H9 (cell line): ENCODE measurements at regions not wholly inside any gene's neighbourhood (a gene's known extent, or its start where the extent isn't known, plus 50 kb on each side); places are given as distances from the start of the nearest gene placed in this dataset.

Experiments
- DNase-seq: peaks from one replicate; pipeline ENCODE4 v3.0.0-alpha.2; 2017
- H2AFZ ChIP-seq: one replicate; pipeline ENCODE4 v1.6.1; 2013; ENCODE audit warnings: mild to moderate bottlenecking, low read length, control low read depth, moderate library complexity
- H2AK5ac ChIP-seq: 2 replicates; pipeline ENCODE4 v1.6.1; 2013; ENCODE audit warnings: low read length, control low read depth, mixed read lengths; ENCODE audit not compliant: insufficient read length
- H2BK120ac ChIP-seq: one replicate; pipeline ENCODE4 v1.6.1; 2013; ENCODE audit warnings: low read depth, mild to moderate bottlenecking, low read length, control low read depth, inconsistent platforms; ENCODE audit not compliant: poor library complexity, severe bottlenecking
- H2BK12ac ChIP-seq: 2 replicates; pipeline ENCODE4 v1.6.1; 2013; ENCODE audit warnings: low read length, control low read depth, mixed read lengths, low read depth; ENCODE audit not compliant: insufficient read length
- H2BK15ac ChIP-seq: 2 replicates; pipeline ENCODE4 v1.6.1; 2013; ENCODE audit warnings: low read depth, low read length, control low read depth
- H2BK20ac ChIP-seq: one replicate; pipeline ENCODE4 v1.6.1; 2013; ENCODE audit warnings: low read depth, mild to moderate bottlenecking, low read length, control low read depth, inconsistent platforms; ENCODE audit not compliant: poor library complexity, severe bottlenecking
- H2BK5ac ChIP-seq: 2 replicates; pipeline ENCODE4 v1.6.1; 2013; ENCODE audit warnings: low read length, control low read depth, mixed read lengths; ENCODE audit not compliant: insufficient read length
- H3K14ac ChIP-seq: 2 replicates; pipeline ENCODE4 v1.6.1; 2013; ENCODE audit warnings: low read length, control low read depth; ENCODE audit not compliant: insufficient read depth
- H3K18ac ChIP-seq: 2 replicates; pipeline ENCODE4 v1.6.1; 2013; ENCODE audit warnings: low read depth, mild to moderate bottlenecking, mixed read lengths, low read length, control low read depth; ENCODE audit not compliant: insufficient read length
- H3K23ac ChIP-seq: 2 replicates; pipeline ENCODE4 v1.6.1; 2013; ENCODE audit warnings: low read length, control low read depth, mixed read lengths, low read depth; ENCODE audit not compliant: insufficient read length
- H3K23me2 ChIP-seq: 2 replicates; pipeline ENCODE4 v1.6.1; 2013; ENCODE audit warnings: low read depth, mild to moderate bottlenecking, mixed read lengths, low read length, control low read depth; ENCODE audit not compliant: insufficient read length, poor library complexity, severe bottlenecking
- H3K27ac ChIP-seq: 2 replicates; pipeline ENCODE4 v1.5.1; 2013; ENCODE audit warnings: low read length, control low read depth, mixed read lengths, low read depth; ENCODE audit not compliant: insufficient read length
- H3K27me3 ChIP-seq: 2 replicates; pipeline ENCODE4 v1.6.1; 2013; ENCODE audit warnings: low read length, control low read depth, inconsistent platforms; ENCODE audit not compliant: insufficient read depth
- H3K4ac ChIP-seq: 2 replicates; pipeline ENCODE4 v1.6.1; 2013; ENCODE audit warnings: low read depth, mild to moderate bottlenecking, control low read depth, inconsistent platforms, low read length, moderate library complexity
- H3K4me1 ChIP-seq: 2 replicates; pipeline ENCODE4 v1.6.1; 2013; ENCODE audit warnings: low read length, control low read depth, inconsistent platforms; ENCODE audit not compliant: insufficient read depth
- H3K4me2 ChIP-seq: 2 replicates; pipeline ENCODE4 v1.6.1; 2013; ENCODE audit warnings: low read length, control low read depth, mixed read lengths; ENCODE audit not compliant: insufficient read length, insufficient read depth
- H3K56ac ChIP-seq: 2 replicates; pipeline ENCODE4 v1.6.1; 2013; ENCODE audit warnings: low read depth, mild to moderate bottlenecking, mixed read lengths, low read length, control low read depth; ENCODE audit not compliant: insufficient read length
- H3K79me1 ChIP-seq: 2 replicates; pipeline ENCODE4 v1.6.1; 2013; ENCODE audit warnings: low read depth, mild to moderate bottlenecking, moderate library complexity, low read length, control low read depth, inconsistent platforms; ENCODE audit not compliant: insufficient read depth, poor library complexity, severe bottlenecking
- H3K79me2 ChIP-seq: 2 replicates; pipeline ENCODE4 v1.6.1; 2013; ENCODE audit warnings: low read length, control low read depth, inconsistent platforms; ENCODE audit not compliant: insufficient read depth
- H3K9ac ChIP-seq: 2 replicates; pipeline ENCODE4 v1.6.1; 2013; ENCODE audit warnings: low read length, control low read depth, mixed read lengths; ENCODE audit not compliant: insufficient read length; ENCODE audit errors: extremely low read depth
- H3K9me3 ChIP-seq: one replicate; pipeline ENCODE4 v1.6.1; 2013; ENCODE audit warnings: low read depth, low read length, inconsistent platforms; ENCODE audit not compliant: control insufficient read depth
- H3T11ph ChIP-seq: one replicate; pipeline ENCODE4 v1.6.1; 2013; ENCODE audit warnings: mild to moderate bottlenecking, low read length, control low read depth, inconsistent platforms
- H4K20me1 ChIP-seq: one replicate; pipeline ENCODE4 v1.6.1; 2013; ENCODE audit not compliant: control insufficient read depth, insufficient read length, insufficient read depth
- H4K5ac ChIP-seq: 2 replicates; pipeline ENCODE4 v1.6.1; 2013; ENCODE audit warnings: low read depth, mild to moderate bottlenecking, mixed read lengths, low read length, control low read depth; ENCODE audit not compliant: insufficient read length
- H4K8ac ChIP-seq: replicated peaks from 2 replicates; pipeline ENCODE4 v1.6.1; 2013; ENCODE audit warnings: low read length, control low read depth, mixed read lengths, low read depth; ENCODE audit not compliant: insufficient read length
- H4K91ac ChIP-seq: 2 replicates; pipeline ENCODE4 v1.6.1; 2013; ENCODE audit warnings: low read depth, mild to moderate bottlenecking, moderate library complexity, mixed read lengths, low read length, control low read depth; ENCODE audit not compliant: insufficient read length
- H3K27ac Mint-ChIP-seq, 3 experiments: 2 replicates in 2 of 3; 3 replicates in 1 of 3; pipeline ENCODE4 v1.8.0; 2020 to 2021; ENCODE audit warnings: mixed read lengths in 3 of 3, mild to moderate bottlenecking in 1 of 3, moderate library complexity in 1 of 3
- H3K27me3 Mint-ChIP-seq: 2 replicates; pipeline ENCODE4 v1.8.0; 2021; ENCODE audit warnings: low read depth, mild to moderate bottlenecking, moderate library complexity, mixed read lengths
- H3K36me3 Mint-ChIP-seq, 3 experiments: 2 replicates in 2 of 3; 3 replicates in 1 of 3; pipeline ENCODE4 v1.8.0; 2020 to 2021; ENCODE audit warnings: low read depth in 3 of 3, mixed read lengths in 3 of 3; ENCODE audit not compliant: insufficient read depth in 1 of 3
- H3K4me1 Mint-ChIP-seq, 2 experiments: 2 replicates each; pipeline ENCODE4 v1.8.0; 2020; ENCODE audit warnings: mixed read lengths in 2 of 2
- H3K4me3 Mint-ChIP-seq, 2 experiments: 2 replicates in 1 of 2; 3 replicates in 1 of 2; pipeline ENCODE4 v1.8.0; 2020 to 2021; ENCODE audit warnings: mild to moderate bottlenecking in 2 of 2, mixed read lengths in 2 of 2, moderate library complexity in 1 of 2
- H3K9me3 Mint-ChIP-seq, 2 experiments: 2 replicates in 1 of 2; 3 replicates in 1 of 2; pipeline ENCODE4 v1.8.0; 2020; ENCODE audit warnings: mild to moderate bottlenecking in 2 of 2, mixed read lengths in 2 of 2, moderate library complexity in 1 of 2
- CTCF ChIP-seq: fragments of 200-600 bp; sonication (generic); conservative IDR thresholded peaks from 3 replicates; pipeline ENCODE4 v1.8.0; 2021; ENCODE audit warnings: antibody characterized with exemption, mild to moderate bottlenecking
- WGBS: extraction: QIAGEN DNeasy Blood & Tissue Kit; methylation state at CpG from one replicate; pipeline ENCODE4 v1.1.7; 2013; ENCODE audit warnings: missing lambda C conversion rate, low lambda C conversion rate, mixed read lengths; ENCODE audit not compliant: insufficient read length; ENCODE audit errors: extremely low coverage; 5-methylcytosine and 5-hydroxymethylcytosine counted together

- WGBS, result no CpG with 5 or more reads among the region's 7 CpGs
- Histone ChIP-seq H2BK15ac (no peak overlapping the region), H3K14ac (no peak overlapping the region), H3K27ac (no peak overlapping the region), H2BK120ac (no peak overlapping the region), H4K8ac (no peak overlapping the region), H4K91ac (no peak overlapping the region), H3K9ac (no peak overlapping the region), H2BK12ac (no peak overlapping the region), H2BK5ac (no peak overlapping the region), H3K79me1 (no peaks in the 10 kb centered on the region), H4K5ac (no peak overlapping the region), H3K23me2 (no peaks in the 10 kb centered on the region), H2AK5ac (no peak overlapping the region), H3K4me2 (no peak overlapping the region), H2BK20ac (no peak overlapping the region), H3K79me2 (no peaks in the 10 kb centered on the region), H3K4ac (no peak overlapping the region), H3K9me3 (no peaks in the 10 kb centered on the region), H3K18ac (no peak overlapping the region), H4K20me1 (no peaks in the 10 kb centered on the region), H3T11ph (no peak overlapping the region), H3K27me3 (no peaks in the 10 kb centered on the region), H2AFZ (no peak overlapping the region), H3K56ac (no peak overlapping the region), H3K23ac (no peak overlapping the region), H3K4me1 (no peaks in the 10 kb centered on the region)
- no peak for DNase-seq
- no peaks in the 10 kb centered on the region; a peak in 1 of 5 replicates for H3K9me3 Mint-ChIP-seq
- H3K27ac Mint-ChIP-seq, result peak overlapping the region in 1 of 3 experiments; percentile 83; a peak in 1 of 7 replicates
- no peaks in the 10 kb centered on the region for H3K4me1 Mint-ChIP-seq
- H3K27me3 Mint-ChIP-seq, result no peaks in the 10 kb centered on the region
- H3K36me3 Mint-ChIP-seq, result no peaks in the 10 kb centered on the region
- H3K4me3 Mint-ChIP-seq, result no peak overlapping the region
- no peak for TF ChIP-seq CTCF
These were observed 147.5 kb downstream of the ZC3H11B start for GRCh38 chr1:219465212-219466093.
